C4-2B (cell line): ENCODE measurements at regions not wholly inside any gene's neighbourhood (a gene's known extent, or its start where the extent isn't known, plus 50 kb on each side); places are given as distances from the start of the nearest gene placed in this dataset.

Source experiments
- ZFX ChIP-seq: fragments of 450-650 bp; IDR thresholded peaks from 2 replicates; pipeline ENCODE4 v1.6.1; 2017
- TF ChIP-seq, protein P1 (sequence below): fragments of 450-650 bp; conservative IDR thresholded peaks from 2 replicates; pipeline ENCODE4 v1.5.1; 2017; ENCODE audit warnings: mild to moderate bottlenecking

DNA sequence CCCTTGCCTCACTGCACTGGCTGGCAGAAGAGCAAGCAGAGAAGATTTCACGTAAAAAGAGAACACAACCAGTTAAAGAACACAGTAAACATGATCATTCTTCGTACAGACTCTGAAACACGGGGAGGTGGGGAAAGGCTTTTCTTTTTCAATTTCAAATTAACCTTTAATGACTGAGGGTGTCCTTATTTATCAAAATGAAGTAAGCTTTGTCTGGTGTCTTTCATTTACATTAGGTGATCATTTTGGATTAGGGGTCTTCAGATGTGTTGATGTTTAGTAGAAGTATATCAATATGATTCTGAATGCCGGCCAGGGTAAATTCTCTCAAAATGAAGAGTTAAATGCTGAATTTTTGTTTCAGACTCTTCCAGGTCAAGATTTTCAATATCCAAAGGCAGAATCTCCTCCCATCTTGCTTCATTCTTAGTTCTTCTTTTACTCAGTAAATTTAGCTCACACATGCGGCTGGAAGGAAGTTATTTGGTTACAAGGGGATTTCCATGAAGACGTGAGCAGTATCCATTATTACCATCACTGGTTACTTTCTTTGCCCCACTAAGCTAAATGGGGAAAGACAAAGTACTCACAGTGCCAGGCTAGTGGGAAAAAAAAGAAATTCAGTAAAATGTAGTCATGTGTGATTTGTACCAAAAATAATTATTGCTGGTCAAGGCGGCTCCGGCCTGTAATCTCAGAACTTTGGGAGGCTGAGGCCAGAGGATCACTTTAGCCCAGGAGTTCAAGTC, 272.2 kb upstream of the NR2F2 start:
- TF ChIP-seq, protein P1, sequence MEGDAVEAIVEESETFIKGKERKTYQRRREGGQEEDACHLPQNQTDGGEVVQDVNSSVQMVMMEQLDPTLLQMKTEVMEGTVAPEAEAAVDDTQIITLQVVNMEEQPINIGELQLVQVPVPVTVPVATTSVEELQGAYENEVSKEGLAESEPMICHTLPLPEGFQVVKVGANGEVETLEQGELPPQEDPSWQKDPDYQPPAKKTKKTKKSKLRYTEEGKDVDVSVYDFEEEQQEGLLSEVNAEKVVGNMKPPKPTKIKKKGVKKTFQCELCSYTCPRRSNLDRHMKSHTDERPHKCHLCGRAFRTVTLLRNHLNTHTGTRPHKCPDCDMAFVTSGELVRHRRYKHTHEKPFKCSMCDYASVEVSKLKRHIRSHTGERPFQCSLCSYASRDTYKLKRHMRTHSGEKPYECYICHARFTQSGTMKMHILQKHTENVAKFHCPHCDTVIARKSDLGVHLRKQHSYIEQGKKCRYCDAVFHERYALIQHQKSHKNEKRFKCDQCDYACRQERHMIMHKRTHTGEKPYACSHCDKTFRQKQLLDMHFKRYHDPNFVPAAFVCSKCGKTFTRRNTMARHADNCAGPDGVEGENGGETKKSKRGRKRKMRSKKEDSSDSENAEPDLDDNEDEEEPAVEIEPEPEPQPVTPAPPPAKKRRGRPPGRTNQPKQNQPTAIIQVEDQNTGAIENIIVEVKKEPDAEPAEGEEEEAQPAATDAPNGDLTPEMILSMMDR: no peak
- TF ChIP-seq ZFX: no peak
